Erythroblast (primary cell): ENCODE measurements at regions not wholly inside any gene's neighbourhood (a gene's known extent, or its start where the extent isn't known, plus 50 kb on each side); places are given as distances from the start of the nearest gene placed in this dataset.

Source experiments
- DNase-seq, 2 experiments: peaks; one replicate each; lab custom pipeline; 2025; lab: John Stamatoyannopoulos, UW
- GATA1 ChIP-seq: IDR thresholded peaks from 2 replicates; pipeline ENCODE4 v1.6.1; 2011; ENCODE audit warnings: low read depth, mild to moderate bottlenecking, control low read depth, low read length, moderate library complexity
- POLR2A ChIP-seq: IDR thresholded peaks from 2 replicates; pipeline ENCODE4 v1.6.1; 2011; ENCODE audit warnings: mild to moderate bottlenecking, low read length

- no peak for DNase-seq
- TF ChIP-seq GATA1 (no peak), POLR2A (no peak)
Observed at GRCh38 chr2:12967804-12968203, 251.1 kb downstream of the TRIB2 start.

- TF ChIP-seq POLR2A = no peak
- TF ChIP-seq GATA1 = no peak
- DNase-seq = no peak
Observed at GRCh38 chr2:12968399-12968798, 251.7 kb downstream of the TRIB2 start.

GRCh38 chr2:12970861-12971260 lies 254.1 kb downstream of the TRIB2 start:
- TF ChIP-seq POLR2A (no peak), GATA1 (no peak)
- no peak for DNase-seq

GRCh38 chr2:12971581-12972365 lies 255.0 kb downstream of the TRIB2 start:
- DNase-seq = no peak
- TF ChIP-seq POLR2A = no peak
- TF ChIP-seq GATA1 = no peak

- TF ChIP-seq POLR2A = no peak
- TF ChIP-seq GATA1 = no peak
- no peak for DNase-seq
Observed at GRCh38 chr2:12978066-12978835, 261.5 kb downstream of the TRIB2 start.

- TF ChIP-seq POLR2A = no peak
- no peak for TF ChIP-seq GATA1
- DNase-seq = no peak
Observed at GRCh38 chr2:12979066-12979465, 262.3 kb downstream of the TRIB2 start.

GRCh38 chr2:12980817-12981216 lies 264.1 kb downstream of the TRIB2 start:
- TF ChIP-seq GATA1 (no peak), POLR2A (no peak)
- no peak for DNase-seq

- TF ChIP-seq POLR2A = no peak
- DNase-seq = no peak
Observed at GRCh38 chr2:12982149-12982584, 265.4 kb downstream of the TRIB2 start.

- no peak for TF ChIP-seq POLR2A
- TF ChIP-seq GATA1 = no peak
Observed at GRCh38 chr2:12987246-12987645, 270.5 kb downstream of the TRIB2 start.

GRCh38 chr2:12988279-12988678 lies 271.5 kb downstream of the TRIB2 start:
- no peak for DNase-seq
- TF ChIP-seq GATA1 (no peak), POLR2A (no peak)

More at GRCh38 chr2:12987246-12987645, 270.5 kb downstream of the TRIB2 start:
- DNase-seq = no peak

- TF ChIP-seq GATA1 = no peak
- TF ChIP-seq POLR2A = no peak
- no peak for DNase-seq
Observed at GRCh38 chr2:12990523-12990922, 273.8 kb downstream of the TRIB2 start.

GRCh38 chr2:12998685-12999084 lies 281.9 kb downstream of the TRIB2 start:
- TF ChIP-seq GATA1 (no peak), POLR2A (no peak)
- DNase-seq = no peak

GRCh38 chr2:13000664-13001363 lies 284.1 kb downstream of the TRIB2 start:
- TF ChIP-seq POLR2A (no peak), GATA1 (no peak)
- DNase-seq = no peak

GRCh38 chr2:13001408-13001807 lies 284.7 kb downstream of the TRIB2 start:
- DNase-seq = no peak
- TF ChIP-seq POLR2A = no peak
- TF ChIP-seq GATA1 = no peak
